HG03460 (cell line): ENCODE measurements at regions not wholly inside any gene's neighbourhood (a gene's known extent, or its start where the extent isn't known, plus 50 kb on each side); places are given as distances from the start of the nearest gene placed in this dataset.
"Not testable (repeated sequence)": the region's sequence is repeated elsewhere in the genome, so short reads cannot be mapped to it uniquely, and the experiment has no call there.

Experiments
- ATAC-seq: cut with Tn5 transposase; IDR thresholded peaks from one replicate; pipeline ENCODE4 v1.9.1; 2021; ENCODE audit not compliant: unreplicated experiment

DNA sequence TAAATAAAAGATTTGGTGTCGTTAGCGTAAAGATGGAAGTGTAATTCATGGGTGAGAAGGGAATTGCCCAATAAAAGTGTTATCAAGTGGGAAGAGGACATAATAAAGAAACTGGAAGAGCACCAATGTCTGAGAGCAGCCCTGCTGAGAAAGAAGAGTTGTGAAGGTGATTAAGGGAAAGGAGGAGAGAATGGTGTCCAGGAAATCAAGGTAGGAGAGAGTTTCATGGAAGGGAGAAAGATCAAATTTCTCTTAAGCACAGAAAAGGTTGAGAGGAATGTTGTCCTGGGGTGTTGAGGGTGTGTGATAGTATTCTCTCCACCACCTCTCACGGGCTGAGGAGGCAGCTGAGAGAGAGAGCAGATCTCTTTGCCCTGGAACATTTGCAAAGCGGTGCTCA, 339.7 kb downstream of the SATB1 start:
- ATAC-seq, result no peak

DNA sequence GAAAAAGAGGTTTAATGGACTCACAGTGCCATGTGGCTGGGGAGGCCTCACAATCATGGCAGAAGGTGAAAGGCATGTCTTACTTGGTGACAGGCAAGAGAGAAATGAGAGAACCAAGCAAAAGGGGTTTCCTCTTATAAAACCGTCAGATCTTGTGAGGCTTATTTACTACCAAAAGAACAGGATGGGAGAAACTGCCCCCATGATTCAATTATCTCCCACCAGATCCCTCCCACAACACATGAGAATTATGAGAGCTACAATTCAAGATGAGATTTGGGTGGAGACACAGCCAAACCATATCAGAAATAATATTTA, 340.8 kb upstream of the TBC1D5 start:
- ATAC-seq, result not testable (repeated sequence)

DNA sequence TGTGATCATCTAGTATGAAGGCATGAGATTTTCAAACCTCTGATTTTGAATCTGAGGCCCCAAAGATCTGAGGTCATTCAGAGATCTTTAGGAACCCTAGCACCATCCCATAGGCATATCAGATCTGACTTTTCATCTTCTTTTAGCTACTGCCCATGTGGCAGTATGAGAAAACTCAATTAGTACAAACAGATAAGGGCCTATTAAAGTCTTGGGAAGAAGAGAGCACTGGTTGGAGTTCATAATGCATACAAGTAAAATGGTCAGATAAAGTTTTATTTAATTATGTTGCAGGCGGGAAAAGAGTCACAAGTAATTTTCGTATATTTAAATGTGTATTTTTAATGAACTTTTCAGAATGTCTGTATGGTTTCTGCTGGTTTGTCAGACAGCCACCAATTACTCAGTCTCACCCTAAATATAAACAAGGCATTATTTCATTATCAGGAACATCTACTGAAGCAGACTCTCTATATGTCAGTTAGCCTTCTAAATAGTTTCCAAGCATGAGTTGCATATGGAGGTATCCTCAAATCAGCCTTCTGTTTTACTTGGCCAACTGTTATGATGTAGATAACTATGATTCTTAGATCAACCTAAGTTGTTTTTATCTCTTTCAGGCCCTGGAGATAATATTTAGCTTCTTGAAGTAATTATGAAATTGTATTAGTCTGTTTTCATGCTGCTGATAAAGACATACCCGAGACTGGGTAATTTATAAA, 340.3 kb upstream of the TBC1D5 start:
- ATAC-seq, result no peak

DNA sequence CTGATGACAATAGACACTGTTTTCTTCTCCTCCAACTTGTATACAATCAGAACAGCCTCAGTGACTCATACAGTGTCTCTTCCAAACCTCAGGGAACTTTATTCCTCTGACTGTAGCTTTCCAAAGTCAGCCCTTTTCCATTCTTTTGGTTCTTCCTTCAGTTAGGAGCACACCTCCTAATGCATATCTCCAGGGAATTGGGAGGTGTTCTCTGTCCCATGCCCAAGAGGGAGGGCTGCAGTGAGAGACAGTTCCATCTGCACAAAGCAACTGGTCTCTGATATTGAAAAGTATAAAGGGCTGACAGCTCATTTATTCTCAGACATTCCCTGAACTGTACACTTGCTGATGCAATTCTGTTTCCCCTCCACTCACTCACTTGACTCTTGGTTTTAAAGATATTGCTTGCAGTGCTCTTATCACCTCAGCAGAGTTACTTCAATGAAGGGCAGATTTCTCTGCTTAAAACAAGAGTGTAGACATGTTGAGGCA, 337.8 kb upstream of the TBC1D5 start:
- no peak for ATAC-seq

DNA sequence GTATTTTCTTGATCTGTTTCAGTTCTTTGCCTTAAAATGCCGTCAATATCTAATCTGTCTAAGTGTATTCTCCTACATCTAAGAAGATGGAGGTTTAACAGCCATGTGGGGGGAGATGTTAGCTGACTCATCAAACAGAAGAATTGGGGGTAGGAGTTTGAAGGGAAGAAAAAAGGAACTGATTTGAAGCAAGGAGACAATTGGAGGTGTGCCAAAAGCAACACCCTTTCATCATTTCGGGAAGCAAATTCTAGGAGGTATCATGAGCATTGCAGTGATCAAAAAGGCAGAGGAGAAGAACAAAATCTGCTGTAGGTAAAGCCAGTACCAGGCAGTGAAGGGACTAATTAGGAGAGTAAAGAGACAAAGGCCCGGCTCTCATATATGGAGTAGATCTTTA, 337.3 kb upstream of the TBC1D5 start:
- no peak for ATAC-seq

DNA sequence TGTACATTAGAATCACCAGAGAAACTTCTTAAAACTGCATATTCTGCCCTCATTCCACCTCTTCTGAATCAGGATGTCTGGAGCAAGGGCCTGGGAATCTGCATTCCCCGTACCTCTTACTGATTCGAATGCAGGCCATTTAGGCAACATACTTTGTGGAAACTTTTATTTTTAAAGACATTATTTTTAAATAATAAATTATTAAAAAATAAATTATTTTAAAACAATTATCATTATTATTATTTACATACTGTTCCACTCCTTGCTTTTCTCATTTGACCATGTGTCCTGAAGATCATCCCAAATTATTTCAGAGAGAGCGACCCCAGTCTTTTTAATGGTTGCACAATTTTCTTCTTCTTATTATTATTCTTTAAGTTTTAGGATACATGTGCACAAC, 336.6 kb upstream of the TBC1D5 start:
- no peak for ATAC-seq

DNA sequence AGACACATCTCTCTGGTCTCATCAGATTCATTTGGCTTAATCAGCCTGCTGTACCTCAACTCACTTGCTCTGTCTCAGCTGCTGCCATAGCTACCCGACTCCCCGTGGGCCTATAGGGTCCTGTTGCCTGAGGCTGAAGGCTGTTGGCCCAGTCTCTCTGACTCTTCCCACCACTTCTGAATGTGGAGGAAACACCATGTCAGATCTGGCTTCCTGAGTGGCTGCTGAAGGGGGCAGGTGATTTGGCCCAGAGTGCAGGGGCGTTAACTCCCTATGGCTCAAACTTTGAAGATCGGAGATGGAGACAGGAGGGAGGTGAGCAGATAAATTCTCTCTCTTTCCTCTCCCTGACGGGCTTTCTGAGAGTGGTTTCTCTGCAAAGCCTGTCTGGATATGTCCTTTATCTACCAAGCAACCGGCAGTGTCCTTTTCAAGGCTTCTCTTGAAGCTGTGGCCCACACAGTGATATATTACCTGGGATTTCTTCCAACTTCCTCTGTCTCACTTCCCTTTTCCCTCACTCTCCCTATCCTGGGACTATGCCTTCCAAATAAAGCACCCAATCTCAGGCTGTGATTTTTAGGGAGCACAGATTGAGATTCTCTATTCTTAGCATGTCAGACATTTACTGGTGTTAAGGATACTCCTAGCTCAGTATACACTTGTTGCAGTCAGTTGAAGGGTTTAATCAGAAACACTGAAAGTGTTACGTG, 334.9 kb upstream of the TBC1D5 start:
- ATAC-seq, result no peak

DNA sequence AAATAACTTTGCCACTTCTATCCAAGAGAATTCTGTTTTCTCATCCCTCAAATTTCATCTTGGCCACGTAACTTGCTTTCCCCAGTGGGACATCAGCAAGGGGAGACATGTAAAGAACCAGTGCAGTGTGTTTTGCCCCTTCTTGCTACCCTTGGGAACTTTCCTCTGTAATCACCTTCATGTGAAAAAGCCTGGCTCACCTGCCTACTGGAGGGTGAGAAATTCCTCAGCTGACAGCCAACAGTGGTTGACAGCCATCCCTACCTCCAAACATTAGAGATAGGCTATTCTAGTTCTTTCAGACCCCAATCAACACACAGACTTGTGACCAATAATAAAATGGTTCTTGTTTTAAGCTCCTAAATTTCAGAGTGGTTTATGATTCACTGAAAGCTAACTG, 333.9 kb upstream of the TBC1D5 start:
- ATAC-seq, result no peak

DNA sequence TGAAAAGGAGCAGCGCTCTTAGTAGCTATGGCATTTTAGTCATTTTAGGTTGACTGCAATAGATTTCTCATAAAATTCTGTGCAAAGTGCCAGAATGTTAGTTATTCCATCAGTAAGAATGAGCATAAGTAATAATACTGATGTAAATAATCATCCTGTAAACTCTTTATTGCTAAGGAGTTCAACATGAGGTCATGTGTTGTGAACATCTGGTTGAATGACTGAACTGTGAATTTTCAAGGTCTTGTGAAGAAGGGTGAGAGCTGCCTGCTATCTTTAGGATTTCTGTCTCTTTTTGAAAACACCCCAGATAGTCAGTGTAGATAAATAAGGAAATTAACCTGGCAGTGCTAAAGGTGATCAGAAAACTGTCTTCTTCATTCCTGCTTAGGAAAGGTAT, 333.4 kb upstream of the TBC1D5 start:
- no peak for ATAC-seq

DNA sequence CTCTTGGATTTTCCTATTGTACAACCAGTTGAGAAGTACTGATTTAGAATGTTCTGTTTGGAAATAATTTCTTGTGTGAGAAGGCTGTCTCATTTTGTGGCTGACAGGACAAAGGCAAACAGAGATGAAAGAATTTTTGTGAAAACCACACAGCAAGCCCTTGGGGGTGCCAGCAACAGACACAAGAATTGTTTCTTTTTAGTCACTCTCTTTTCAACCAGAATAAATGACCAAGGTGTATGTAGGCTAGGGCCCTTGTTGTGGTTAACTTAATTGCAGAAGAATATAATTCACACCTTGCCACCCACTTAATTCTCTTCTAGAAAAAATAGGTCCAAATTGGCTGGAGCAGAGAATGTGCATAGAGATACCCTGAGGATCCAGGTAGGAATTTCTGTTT, 329.4 kb upstream of the TBC1D5 start:
- ATAC-seq, result no peak

DNA sequence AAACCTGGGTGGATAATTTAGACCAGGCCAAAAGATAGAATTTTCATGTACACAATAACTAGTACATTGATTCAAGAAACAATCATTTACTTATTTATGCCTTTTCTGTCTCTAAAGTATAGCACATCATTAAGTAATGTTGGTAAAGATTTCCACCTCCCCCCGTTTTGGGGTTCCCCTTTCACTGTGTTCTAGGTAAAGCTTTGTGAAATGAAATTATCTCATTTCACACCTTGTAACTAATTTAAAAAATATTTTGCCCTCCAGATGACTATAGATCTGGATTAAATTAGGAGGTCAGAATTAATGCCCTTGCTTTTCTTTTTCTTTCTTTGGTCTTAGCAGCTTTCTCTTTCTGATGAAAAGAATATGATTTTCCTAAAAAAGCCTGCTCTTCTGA, 328.5 kb upstream of the TBC1D5 start:
- ATAC-seq, result no peak

DNA sequence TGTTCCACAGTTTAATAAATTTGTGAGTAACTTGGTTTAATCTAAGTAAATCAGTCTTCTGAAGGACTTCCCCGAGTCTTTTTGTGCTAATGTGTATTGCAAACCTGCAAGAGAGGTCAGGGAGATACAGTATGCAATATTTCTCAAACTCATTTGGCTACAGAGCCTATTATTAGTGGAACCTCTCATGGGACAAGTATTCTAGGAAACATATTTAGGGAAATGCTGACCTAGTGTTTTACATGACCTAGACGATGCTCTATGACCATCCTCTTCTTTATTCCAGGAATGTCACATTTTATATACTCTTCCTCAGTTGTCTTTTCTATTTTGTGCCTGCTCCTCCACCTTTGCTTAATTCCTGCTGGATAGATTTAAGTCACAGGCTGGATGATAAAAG, 327.8 kb upstream of the TBC1D5 start:
- no peak for ATAC-seq

DNA sequence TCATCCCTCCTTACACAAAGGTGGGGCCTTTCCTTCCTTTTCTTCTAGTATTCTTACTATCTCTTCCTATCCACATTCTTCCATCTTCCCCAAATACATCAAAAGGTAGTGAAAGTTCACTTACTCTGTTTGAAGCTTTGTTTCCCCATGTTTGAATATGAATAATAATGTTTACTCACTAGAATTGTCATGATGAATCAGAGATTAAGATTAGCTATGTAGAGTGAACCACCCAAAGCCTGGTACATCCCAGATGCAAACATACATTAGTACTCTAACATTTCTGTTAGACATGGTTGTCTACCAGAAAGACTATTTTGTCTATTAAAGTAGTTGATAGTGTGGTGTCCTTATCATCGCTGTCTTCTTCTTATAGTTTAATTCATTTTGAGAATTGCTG, 327.1 kb upstream of the TBC1D5 start:
- ATAC-seq, result no peak

DNA sequence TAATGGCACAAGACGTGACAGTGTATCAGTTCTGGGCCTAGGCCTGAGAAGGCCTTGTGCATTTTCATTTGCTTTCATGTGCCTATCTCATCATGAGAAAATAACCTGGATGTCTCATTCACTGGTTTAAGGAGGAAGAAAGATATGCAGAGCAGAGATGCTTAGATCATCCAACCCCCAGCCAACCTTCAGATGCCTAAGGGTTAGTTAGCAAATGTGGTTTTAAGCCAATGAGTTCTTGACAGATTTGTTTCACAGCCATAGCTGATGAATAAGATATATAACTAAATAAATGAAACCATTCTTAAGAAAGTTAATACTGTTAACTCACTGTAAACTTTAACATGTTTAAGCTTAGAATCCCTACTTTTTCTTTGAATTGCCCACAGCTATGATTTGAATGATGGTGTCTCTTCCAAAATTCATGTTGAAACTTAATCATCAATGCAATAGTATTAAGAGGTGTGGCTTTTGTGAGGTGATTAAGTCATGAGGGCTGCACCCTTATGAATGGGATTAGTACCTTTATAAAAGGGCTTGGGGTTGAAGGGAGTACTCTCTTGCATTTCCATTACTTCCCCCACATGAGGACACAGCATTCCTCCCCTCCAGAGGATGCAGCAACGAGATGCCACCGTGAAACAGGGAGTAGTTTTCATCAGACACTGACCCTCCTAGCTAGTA, 324.6 kb upstream of the TBC1D5 start:
- no peak for ATAC-seq

DNA sequence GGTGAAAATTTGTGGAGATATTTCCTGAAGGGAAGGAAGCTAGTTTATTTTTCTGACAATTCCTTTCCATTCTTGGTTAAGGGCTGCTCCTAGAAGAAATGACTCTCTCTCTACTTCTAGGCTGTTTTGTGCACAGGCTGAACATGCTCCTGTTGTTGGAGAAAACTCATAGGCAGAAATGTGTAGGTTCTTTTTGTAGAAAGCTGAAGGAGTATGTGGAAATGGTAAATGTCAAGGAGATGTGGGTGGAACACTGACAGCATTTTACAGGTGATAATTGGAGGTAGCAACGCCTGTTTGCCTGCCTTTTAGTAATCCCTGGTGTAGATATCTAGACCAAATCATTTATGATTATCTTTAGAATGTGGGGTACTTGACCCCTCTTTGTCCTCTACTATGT, 322.2 kb upstream of the TBC1D5 start:
- ATAC-seq, result no peak

DNA sequence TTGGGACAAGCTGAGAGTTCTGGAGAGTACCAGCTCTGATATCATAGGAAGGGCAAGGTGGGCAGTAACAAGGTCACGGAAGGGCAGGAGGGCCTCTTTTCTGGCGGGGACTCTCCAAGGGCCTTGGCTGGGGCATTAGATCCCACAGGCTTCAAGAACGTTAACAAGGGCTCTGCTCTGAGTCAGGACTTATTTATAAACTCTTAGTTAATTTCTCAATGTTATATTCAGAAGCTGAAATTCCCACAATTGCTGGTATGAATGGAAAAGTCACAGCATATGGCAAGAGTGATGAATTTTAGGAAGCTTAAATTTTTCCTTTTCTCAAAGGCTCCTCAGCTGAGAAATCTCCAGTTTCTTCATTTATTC, 320.2 kb upstream of the TBC1D5 start:
- no peak for ATAC-seq

DNA sequence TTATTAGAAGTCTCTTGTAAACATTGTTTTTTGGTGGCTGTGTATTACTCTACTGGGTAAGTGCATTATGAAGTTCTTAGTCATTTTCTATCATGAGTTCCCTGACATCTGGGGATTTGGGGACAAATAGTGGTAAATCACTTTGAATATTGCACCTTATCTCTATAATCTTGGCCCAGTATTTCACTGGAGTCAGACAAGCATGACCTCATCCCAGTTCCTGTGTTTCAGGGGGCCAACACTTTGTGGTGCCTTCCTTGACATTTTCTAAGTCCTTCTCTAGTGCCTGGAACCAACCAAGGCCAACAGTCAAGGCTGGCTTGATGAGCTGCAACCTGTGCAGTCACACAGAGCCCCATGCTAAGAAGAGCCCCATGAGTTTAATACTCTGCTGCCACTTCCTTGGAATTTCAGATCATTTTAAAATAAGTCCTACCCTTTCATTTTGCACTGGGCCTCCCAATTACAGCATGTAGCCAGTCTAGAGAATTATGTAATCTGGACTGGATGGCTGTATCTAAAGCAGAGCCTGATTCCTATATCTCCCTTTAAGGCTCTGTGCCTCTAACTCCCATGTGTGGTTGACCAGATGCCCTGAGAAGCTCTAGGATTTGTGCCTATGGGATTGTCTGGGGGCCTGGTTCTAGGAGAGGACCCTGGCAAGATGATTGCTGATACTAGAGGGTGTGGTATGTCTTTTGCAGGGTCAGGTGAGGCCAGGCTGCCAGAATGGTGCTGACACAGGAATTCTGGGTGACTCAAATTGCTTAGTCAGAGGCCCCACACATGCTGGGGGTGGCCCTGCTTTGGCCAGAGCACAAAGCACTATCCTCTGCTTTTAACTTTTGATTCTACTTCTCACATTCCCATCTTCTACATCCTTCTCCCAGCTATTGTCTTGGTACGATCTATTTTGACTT, 319.6 kb upstream of the TBC1D5 start:
- no peak for ATAC-seq

DNA sequence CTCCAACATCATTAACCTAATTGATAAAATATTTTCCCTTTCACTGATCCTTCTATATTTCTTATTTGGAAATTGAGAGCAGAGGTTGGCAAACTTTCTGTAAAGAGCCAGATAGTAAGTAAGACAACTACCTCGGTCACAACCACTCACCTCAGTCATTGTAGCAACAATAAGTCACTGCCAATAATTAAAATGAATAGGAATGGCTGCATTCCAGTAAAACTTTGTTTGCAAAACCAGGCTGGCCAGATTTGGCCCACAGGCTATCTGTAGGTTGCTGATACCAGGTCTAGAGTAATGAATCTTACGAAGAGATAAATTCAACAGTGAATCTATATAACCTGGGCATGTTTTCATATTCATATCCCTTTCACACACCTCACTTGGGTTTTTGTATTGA, 316.2 kb upstream of the TBC1D5 start:
- no peak for ATAC-seq

DNA sequence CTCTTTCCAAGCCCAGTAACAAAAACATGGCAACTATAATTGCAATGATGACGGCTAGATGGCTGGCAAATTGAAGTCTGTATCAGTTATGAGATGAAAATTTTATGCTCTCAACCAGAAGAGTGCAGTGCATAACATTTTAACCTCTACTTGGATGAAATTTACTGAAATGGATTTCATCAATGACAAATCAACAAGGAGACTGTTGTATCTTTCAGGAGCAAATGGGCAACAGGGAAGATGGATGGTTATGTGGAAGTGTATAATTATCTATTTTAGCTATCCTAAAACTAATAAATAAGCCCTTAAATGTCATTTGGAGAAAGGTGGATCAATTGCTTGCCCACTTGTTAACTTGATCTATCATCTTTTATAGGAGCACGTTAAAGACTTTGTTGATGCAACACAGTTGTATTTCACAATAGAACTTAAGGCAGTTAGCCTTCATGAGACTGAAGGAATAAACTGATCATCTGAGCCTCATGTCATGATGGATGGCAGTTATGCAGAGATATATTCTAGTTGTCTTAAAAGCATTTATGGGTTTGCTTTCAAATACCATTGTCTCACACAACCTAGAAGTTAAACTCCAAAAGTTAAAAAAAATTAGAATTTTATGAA, 315.1 kb upstream of the TBC1D5 start:
- no peak for ATAC-seq

DNA sequence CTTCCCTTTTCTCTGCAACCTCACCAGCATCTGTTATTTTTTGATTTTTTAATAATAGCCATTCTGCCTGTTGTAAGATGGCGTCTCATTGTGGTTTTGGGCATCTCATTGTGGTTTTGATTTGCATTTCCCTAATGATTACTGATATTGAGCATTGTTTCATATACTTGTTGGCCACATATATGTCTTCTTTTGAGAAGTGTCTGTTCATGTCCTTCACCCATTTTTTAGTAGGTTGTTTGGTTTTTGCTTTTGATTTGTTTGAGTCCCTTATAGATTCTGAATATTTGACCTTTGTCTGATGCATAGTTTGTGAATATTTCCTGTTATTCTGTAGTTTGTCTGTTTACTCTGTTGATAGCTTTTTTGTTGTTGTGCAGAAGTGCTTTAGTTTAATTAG, 312.2 kb upstream of the TBC1D5 start:
- no peak for ATAC-seq

DNA sequence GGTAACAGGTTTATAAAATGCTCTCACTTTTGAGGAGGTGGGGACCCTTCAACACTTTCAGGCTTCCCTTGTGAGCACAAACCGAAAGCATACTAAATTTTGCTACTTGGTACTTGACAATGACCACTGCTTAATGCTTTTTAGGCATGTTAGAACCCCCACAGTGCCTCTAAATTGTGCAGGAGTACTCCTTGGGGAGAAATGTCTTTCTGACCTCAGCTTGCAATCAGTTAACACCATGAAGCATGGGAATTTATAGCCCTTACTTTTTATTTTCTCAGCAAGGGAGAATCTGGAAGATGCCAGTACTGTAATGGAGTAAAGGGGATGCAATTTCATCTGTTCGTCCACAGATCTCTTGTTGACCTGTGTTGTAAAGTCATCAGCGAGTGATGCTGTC, 308.9 kb upstream of the TBC1D5 start:
- ATAC-seq, result no peak
